ENCODE measurements at regions not wholly inside any gene's neighbourhood (a gene's known extent, or its start where the extent isn't known, plus 50 kb on each side); places are given as distances from the start of the nearest gene placed in this dataset.

GRCh38 chr14:36047912-36048311, 128.6 kb downstream of the PTCSC3 start:
- TF ChIP-seq CTCF (conservative IDR thresholded peaks at IDR 0.05; ENCODE audit: low read depth, low read length) (no peak), EZH2 (IDR thresholded peaks at IDR 0.05; ENCODE audit: low read length, unreplicated experiment) (no peak), EZH2phosphoT487 (IDR thresholded peaks at IDR 0.05; ENCODE audit: borderline replicate concordance, low read length) (no peak)
